ENCODE measurements at regions not wholly inside any gene's neighbourhood (a gene's known extent, or its start where the extent isn't known, plus 50 kb on each side); places are given as distances from the start of the nearest gene placed in this dataset.

DNA sequence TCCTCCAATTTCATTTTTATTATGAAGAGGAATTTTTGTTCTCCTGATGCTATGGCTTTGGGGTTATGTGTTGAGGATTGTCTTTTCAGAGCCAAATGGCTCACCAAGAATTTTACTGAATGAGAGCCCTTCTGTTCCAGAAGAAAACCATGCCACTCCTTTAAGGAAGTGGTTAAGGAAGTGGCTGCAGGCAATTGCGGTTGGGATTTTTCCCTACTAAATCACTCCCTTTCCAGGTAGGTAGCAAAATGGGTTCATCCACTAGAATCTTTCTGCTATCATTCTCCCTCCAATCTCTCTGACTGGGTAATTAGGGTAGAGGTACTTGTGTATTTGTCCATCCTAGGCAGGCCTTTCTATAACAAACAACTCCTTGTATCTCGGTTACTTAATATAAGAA, 163.1 kb downstream of the TTC8 start:
- no peaks in the 10 kb centered on the region for H3K9me2 ChIP-seq (ENCODE audit: insufficient read depth, low read length)
- H3K4me2 ChIP-seq (ENCODE audit: low read length) = no peak overlapping the region
- CTCF ChIA-PET (ENCODE audit: unreplicated experiment) = no interaction called here
- H3K27ac ChIP-seq (ENCODE audit: low read depth, low read length, poor library complexity, severe bottlenecking) = no peak overlapping the region
- no TSS peak for BruUV-seq (replicated peaks)
- no peaks in the 10 kb centered on the region for H4K20me1 ChIP-seq (ENCODE audit: insufficient read depth, low read length)
- intact Hi-C loops (cut with micrococcal nuclease; ENCODE audit: unreplicated experiment) = no loop called here
- H3K4me1 ChIP-seq (ENCODE audit: insufficient read depth, low read length, poor library complexity, severe bottlenecking) = no peaks in the 10 kb centered on the region
- H3K36me3 ChIP-seq (ENCODE audit: insufficient read depth, low read length) = no peaks in the 10 kb centered on the region
- H3K4me3 ChIP-seq (ENCODE audit: low read depth, low read length, poor library complexity, severe bottlenecking) = no peak overlapping the region
- H3K79me2 ChIP-seq (ENCODE audit: insufficient read depth, low read depth, low read length) = no peaks in the 10 kb centered on the region
- POLR2A ChIA-PET = no interaction called here
- DNase-seq (ENCODE audit: low spot score) = no peak
- H3K9me3 ChIP-seq (ENCODE audit: low read length) = no peaks in the 10 kb centered on the region; the same call in 1 of the 2 replicates
- H2AFZ ChIP-seq (ENCODE audit: low read length) = no peak overlapping the region
- TF ChIP-seq CTCF (conservative IDR thresholded peaks at IDR 0.05; ENCODE audit: low read length) (no peak), EZH2phosphoT487 (IDR thresholded peaks at IDR 0.05; ENCODE audit: borderline replicate concordance, low read depth, low read length) (no peak)

DNA sequence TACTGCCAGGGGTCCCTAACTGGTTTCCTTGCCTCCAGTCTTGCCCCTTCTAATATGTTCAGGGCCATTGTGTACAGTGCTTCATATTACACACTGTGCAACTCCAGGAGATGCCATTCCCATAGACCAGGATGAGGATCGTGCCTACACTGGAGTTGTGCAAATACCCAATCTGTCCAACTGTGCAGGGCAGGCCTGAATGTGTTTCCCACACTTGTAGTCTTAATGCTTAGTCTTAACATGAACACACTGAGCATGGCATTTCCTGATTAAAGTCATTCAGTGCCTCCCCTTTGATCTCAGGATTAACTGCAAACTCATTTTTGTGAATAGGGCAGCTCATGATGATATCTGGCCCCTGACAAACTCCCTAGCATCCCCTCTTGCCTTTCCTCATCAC, 165.5 kb downstream of the TTC8 start:
- BruUV-seq (replicated peaks) = no TSS peak
- Histone ChIP-seq H3K9me3 (ENCODE audit: low read length) (no peaks in the 10 kb centered on the region; the same call in 1 of the 2 replicates), H4K20me1 (ENCODE audit: insufficient read depth, low read length) (no peaks in the 10 kb centered on the region), H2AFZ (ENCODE audit: low read length) (no peak overlapping the region), H3K4me2 (ENCODE audit: low read length) (no peak overlapping the region), H3K36me3 (ENCODE audit: insufficient read depth, low read length) (no peaks in the 10 kb centered on the region), H3K4me3 (ENCODE audit: low read depth, low read length, poor library complexity, severe bottlenecking) (no peak overlapping the region), H3K79me2 (ENCODE audit: insufficient read depth, low read depth, low read length) (no peaks in the 10 kb centered on the region), H3K9me2 (ENCODE audit: insufficient read depth, low read length) (no peaks in the 10 kb centered on the region), H3K4me1 (ENCODE audit: insufficient read depth, low read length, poor library complexity, severe bottlenecking) (no peaks in the 10 kb centered on the region), H3K27ac (ENCODE audit: low read depth, low read length, poor library complexity, severe bottlenecking) (no peak overlapping the region)
- no peak for DNase-seq (ENCODE audit: low spot score)
- CTCF ChIA-PET (ENCODE audit: unreplicated experiment) = no interaction called here
- intact Hi-C loops (cut with micrococcal nuclease; ENCODE audit: unreplicated experiment) = no loop called here
- TF ChIP-seq EZH2phosphoT487 (IDR thresholded peaks at IDR 0.05; ENCODE audit: borderline replicate concordance, low read depth, low read length) = no peak
- TF ChIP-seq CTCF (conservative IDR thresholded peaks at IDR 0.05; ENCODE audit: low read length) = no peak
- POLR2A ChIA-PET = no interaction called here

DNA sequence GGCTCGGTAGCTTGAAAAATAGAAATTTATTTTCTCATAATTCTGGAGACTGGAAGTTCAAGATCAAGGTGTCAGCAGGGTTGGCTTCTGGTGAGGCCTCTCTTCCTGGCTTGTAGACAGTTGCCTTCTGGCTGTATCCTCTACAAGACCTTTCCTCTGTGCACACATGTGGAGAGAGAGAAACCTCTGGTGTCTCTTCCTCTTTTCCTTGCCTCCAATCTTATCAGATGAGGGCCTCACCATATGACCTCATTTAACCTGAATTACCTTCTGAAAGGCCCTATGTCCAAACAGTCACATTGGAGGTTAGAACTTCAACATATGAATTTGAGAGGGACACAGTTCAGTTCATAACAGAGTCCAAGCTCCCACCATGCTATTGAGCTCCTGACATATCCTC, 166.4 kb downstream of the TTC8 start:
- intact Hi-C loops (cut with micrococcal nuclease; ENCODE audit: unreplicated experiment) = no loop called here

More for the DNA sequence above, 166.4 kb downstream of the TTC8 start:
- TF ChIP-seq EZH2phosphoT487 (IDR thresholded peaks at IDR 0.05; ENCODE audit: borderline replicate concordance, low read depth, low read length) (no peak), CTCF (conservative IDR thresholded peaks at IDR 0.05; ENCODE audit: low read length) (no peak)
- Histone ChIP-seq H4K20me1 (ENCODE audit: insufficient read depth, low read length) (no peaks in the 10 kb centered on the region), H3K4me1 (ENCODE audit: insufficient read depth, low read length, poor library complexity, severe bottlenecking) (no peaks in the 10 kb centered on the region), H3K79me2 (ENCODE audit: insufficient read depth, low read depth, low read length) (no peaks in the 10 kb centered on the region), H3K4me3 (ENCODE audit: low read depth, low read length, poor library complexity, severe bottlenecking) (no peak overlapping the region), H3K9me3 (ENCODE audit: low read length) (no peaks in the 10 kb centered on the region; the same call in 1 of the 2 replicates), H3K36me3 (ENCODE audit: insufficient read depth, low read length) (no peaks in the 10 kb centered on the region), H3K4me2 (ENCODE audit: low read length) (no peak overlapping the region), H3K27ac (ENCODE audit: low read depth, low read length, poor library complexity, severe bottlenecking) (no peak overlapping the region), H3K9me2 (ENCODE audit: insufficient read depth, low read length) (no peaks in the 10 kb centered on the region), H2AFZ (ENCODE audit: low read length) (no peak overlapping the region)
- DNase-seq (ENCODE audit: low spot score) = no peak
- ChIA-PET POLR2A (no interaction called here), CTCF (ENCODE audit: unreplicated experiment) (no interaction called here)
- no TSS peak for BruUV-seq (replicated peaks)
